Omental fat pad (tissue), 3 donors: ENCODE measurements at regions not wholly inside any gene's neighbourhood (a gene's known extent, or its start where the extent isn't known, plus 50 kb on each side); places are given as distances from the start of the nearest gene placed in this dataset.

ENCODE experiments used
- ATAC-seq: fragments of 150-250 bp; one replicate; pipeline ENCODE4 v1.9.1; 2016; ENCODE audit warnings: mild to moderate bottlenecking, moderate library complexity; ENCODE audit not compliant: low FRiP score
- DNase-seq: peaks from one replicate; pipeline ENCODE4 v3.0.0-alpha.2; 2019; ENCODE audit warnings: low spot score
- CTCF ChIP-seq, 3 donors: fragments of 450-650 bp; IDR thresholded peaks; one replicate each; pipeline ENCODE4 v1.5.1; 2016 to 2017; ENCODE audit warnings: antibody characterized with exemption in 3 of 3, mild to moderate bottlenecking in 3 of 3, moderate library complexity in 2 of 3

GRCh38 chr11:82004537-82005213, 729.0 kb downstream of the FAM181B start:
- no peak for ATAC-seq
- DNase-seq: no peak
- no peak for TF ChIP-seq CTCF (IDR thresholded peaks at IDR 0.05)

- no peak for DNase-seq
- ATAC-seq: no peak
- TF ChIP-seq CTCF (IDR thresholded peaks at IDR 0.05): no peak
Measured at GRCh38 chr11:82003671-82004515, 729.8 kb downstream of the FAM181B start.

GRCh38 chr11:82003024-82003423, 730.6 kb downstream of the FAM181B start:
- ATAC-seq: no peak
- DNase-seq: no peak

GRCh38 chr11:81995889-81996288, 737.8 kb downstream of the FAM181B start:
- no peak for ATAC-seq
- no peak for TF ChIP-seq CTCF (IDR thresholded peaks at IDR 0.05)

More at GRCh38 chr11:82003024-82003423, 730.6 kb downstream of the FAM181B start:
- TF ChIP-seq CTCF (IDR thresholded peaks at IDR 0.05): no peak

GRCh38 chr11:81993755-81994154, 739.9 kb downstream of the FAM181B start:
- no peak for TF ChIP-seq CTCF (IDR thresholded peaks at IDR 0.05)
- DNase-seq: no peak
- no peak for ATAC-seq

More at GRCh38 chr11:81995889-81996288, 737.8 kb downstream of the FAM181B start:
- DNase-seq: no peak

- no peak for TF ChIP-seq CTCF (IDR thresholded peaks at IDR 0.05)
- ATAC-seq (no peak), DNase-seq (no peak)
Measured at GRCh38 chr11:81990659-81991443, 742.8 kb downstream of the FAM181B start.
